Skeletal muscle satellite cell (primary cell): ENCODE measurements at regions not wholly inside any gene's neighbourhood (a gene's known extent, or its start where the extent isn't known, plus 50 kb on each side); places are given as distances from the start of the nearest gene placed in this dataset.
"Not testable (repeated sequence)": the region's sequence is repeated elsewhere in the genome, so short reads cannot be mapped to it uniquely, and the experiment has no call there.

ENCODE experiments used
- H3K27me3 ChIP-seq: 2 replicates; pipeline ENCODE4 v1.7.0; 2013; ENCODE audit warnings: low read length; ENCODE audit not compliant: control insufficient read depth, insufficient read depth
- H3K36me3 ChIP-seq: 2 replicates; pipeline ENCODE4 v1.7.0; 2013; ENCODE audit warnings: mild to moderate bottlenecking, control low read depth, low read length; ENCODE audit not compliant: insufficient read depth
- H3K4me1 ChIP-seq: 2 replicates; pipeline ENCODE4 v1.7.0; 2013; ENCODE audit warnings: low read length; ENCODE audit not compliant: control insufficient read depth, insufficient read depth
- H3K4me2 ChIP-seq: 2 replicates; pipeline ENCODE4 v1.7.0; 2013; ENCODE audit warnings: mild to moderate bottlenecking, low read length
- H3K4me3 ChIP-seq: 2 replicates; pipeline ENCODE4 v1.7.0; 2013; ENCODE audit warnings: low read length
- H3K9ac ChIP-seq: 2 replicates; pipeline ENCODE4 v1.7.0; 2013; ENCODE audit warnings: mild to moderate bottlenecking, low read depth, low read length, moderate library complexity
- H3K9me3 ChIP-seq: replicated peaks from 2 replicates; pipeline ENCODE4 v1.7.0; 2013; ENCODE audit warnings: mild to moderate bottlenecking, control low read depth, low read length

DNA sequence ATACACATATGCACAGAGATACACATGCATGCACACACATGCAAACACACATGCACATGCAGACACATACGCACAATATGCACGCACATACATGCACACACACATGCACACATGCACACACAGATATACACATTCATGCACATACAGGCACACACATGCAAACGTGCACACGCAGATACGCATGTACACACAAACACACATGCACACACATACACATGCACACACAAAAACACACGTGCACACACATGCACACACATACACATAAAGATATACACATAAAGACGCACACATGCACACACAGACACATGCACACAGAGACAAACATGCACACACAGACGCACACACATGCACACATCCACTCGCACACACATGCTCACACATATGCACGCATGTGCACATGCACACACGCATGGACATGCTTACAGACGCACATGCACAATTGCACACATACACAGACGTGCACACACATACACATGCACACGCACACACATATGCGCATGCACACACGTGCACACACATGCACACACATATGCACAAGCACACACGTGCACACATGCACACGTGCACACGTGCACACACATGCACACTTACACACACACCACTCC lies 145.2 kb downstream of the ADRA2C start:
- no peaks in the 10 kb centered on the region for H3K4me1 ChIP-seq
- no peak overlapping the region for H3K9ac ChIP-seq
- H3K36me3 ChIP-seq, result no peaks in the 10 kb centered on the region
- no peak overlapping the region for H3K4me2 ChIP-seq
- no peaks in the 10 kb centered on the region for H3K27me3 ChIP-seq
- no peaks in the 10 kb centered on the region for H3K9me3 ChIP-seq
- H3K4me3 ChIP-seq, result no peak overlapping the region

DNA sequence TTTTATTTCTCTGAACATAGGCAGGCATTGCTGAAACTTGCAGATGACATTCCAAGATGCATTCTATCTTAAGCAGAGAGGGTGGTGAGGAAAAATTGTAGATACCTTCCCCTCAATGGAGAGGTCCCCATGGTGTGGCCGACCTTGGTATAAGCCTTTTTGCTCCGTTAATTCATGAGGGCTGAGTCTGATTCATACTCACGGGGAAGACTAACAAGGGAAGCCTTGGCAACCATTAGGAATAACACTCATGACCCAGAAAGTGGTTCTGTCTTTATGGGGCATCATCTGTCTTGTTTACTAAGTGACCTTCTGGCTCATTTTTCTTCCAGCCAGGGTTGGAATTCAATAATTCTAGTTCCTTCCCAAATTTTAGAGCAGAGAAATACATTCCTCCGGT lies 148.3 kb downstream of the ADRA2C start:
- H3K4me3 ChIP-seq, H3K4me2 ChIP-seq, H3K9ac ChIP-seq, H3K9me3 ChIP-seq, H3K36me3 ChIP-seq, H3K4me1 ChIP-seq, H3K27me3 ChIP-seq: not testable (repeated sequence)

DNA sequence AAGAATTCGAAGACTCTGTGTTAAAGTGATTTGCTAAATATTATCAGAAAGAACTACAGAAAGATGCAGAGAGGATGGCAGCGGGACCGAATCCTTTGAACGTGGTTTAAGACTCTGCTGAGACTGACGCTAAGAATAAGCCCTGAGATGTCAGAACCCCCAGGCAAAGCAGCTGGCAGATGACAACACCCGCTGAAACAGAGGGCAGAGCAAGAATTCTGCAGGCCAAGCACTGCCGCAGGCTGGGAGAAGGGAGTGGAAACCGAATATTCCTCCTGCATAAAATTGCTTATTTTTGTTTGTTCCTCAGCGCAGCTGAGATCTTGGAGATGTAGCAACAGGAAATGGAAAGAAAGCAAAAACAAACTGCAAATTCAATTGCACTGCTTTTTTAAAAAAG lies 153.3 kb downstream of the ADRA2C start:
- not testable (repeated sequence) for H3K9me3 ChIP-seq, H3K4me3 ChIP-seq, H3K36me3 ChIP-seq, H3K27me3 ChIP-seq
- Histone ChIP-seq H3K4me2 (peak overlapping the region; percentile 8), H3K9ac (peak overlapping the region; percentile 42), H3K4me1 (peaks cover 14% of the 10 kb centered on the region)

DNA sequence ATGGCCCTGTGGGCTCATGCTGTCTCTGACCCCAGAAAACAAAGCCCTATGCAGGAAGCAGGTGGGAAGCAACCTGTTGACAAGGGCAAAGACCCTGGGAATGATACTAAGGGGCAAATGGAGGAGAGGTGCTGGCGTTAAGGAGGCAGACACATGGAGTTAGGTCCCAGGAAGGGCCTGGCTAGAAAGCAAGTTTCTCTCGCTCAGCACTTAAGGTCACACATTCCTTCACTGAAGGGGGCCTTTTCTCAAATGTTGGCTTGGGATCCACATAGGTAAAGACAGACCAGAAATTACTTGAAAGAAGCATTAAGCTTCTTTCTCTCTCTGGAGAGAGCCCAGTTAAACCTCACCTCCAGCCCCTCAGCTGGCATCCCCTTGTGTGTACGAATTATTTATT lies 155.7 kb downstream of the ADRA2C start:
- H3K9ac ChIP-seq, result not testable (repeated sequence)
- peaks cover 14% of the 10 kb centered on the region for H3K4me1 ChIP-seq

DNA sequence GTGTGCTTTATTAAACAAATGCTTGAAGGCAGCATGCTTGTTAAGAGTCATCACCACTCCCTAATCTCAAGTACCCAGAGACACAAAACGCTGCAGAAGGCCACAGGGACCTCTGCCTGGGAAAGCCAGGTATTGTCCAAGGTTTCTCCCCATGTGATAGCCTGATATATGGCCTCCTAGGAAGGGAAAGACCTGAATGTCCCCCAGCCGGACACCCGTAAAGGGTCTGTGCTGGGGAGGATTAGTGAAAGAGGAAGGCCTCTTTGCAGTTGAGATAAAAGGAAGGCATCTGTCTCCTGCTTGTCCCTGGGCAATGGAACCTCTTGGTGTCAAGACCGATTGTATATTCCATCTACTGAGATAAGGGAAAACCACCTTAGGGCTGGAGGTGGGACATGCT lies 159.7 kb downstream of the ADRA2C start:
- not testable (repeated sequence) for H3K9me3 ChIP-seq, H3K27me3 ChIP-seq, H3K4me3 ChIP-seq, H3K4me1 ChIP-seq, H3K4me2 ChIP-seq, H3K36me3 ChIP-seq, H3K9ac ChIP-seq

More for the DNA sequence above, 155.7 kb downstream of the ADRA2C start:
- not testable (repeated sequence) for H3K4me3 ChIP-seq, H3K4me2 ChIP-seq, H3K9me3 ChIP-seq, H3K27me3 ChIP-seq, H3K36me3 ChIP-seq

DNA sequence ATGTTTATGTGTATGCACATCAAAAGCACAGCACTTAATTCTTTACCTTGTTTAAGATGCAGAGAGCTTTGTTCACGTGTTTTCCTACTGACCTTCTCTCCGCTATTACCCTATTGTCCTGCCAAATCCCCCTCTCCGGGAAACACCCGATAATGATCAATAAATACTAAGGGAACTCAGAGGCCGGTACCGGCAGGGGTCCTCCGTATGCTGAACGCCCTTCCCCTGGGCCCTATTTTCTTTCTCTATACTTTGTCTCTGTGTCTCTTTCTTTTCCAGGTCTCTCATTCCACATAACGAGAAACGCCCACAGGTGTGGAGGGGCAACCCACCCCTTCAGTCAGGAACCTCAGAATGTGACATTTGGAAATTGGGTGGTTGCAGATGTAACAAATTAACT lies 160.1 kb downstream of the ADRA2C start:
- not testable (repeated sequence) for H3K36me3 ChIP-seq, H3K4me1 ChIP-seq, H3K9ac ChIP-seq, H3K27me3 ChIP-seq, H3K9me3 ChIP-seq, H3K4me3 ChIP-seq, H3K4me2 ChIP-seq

DNA sequence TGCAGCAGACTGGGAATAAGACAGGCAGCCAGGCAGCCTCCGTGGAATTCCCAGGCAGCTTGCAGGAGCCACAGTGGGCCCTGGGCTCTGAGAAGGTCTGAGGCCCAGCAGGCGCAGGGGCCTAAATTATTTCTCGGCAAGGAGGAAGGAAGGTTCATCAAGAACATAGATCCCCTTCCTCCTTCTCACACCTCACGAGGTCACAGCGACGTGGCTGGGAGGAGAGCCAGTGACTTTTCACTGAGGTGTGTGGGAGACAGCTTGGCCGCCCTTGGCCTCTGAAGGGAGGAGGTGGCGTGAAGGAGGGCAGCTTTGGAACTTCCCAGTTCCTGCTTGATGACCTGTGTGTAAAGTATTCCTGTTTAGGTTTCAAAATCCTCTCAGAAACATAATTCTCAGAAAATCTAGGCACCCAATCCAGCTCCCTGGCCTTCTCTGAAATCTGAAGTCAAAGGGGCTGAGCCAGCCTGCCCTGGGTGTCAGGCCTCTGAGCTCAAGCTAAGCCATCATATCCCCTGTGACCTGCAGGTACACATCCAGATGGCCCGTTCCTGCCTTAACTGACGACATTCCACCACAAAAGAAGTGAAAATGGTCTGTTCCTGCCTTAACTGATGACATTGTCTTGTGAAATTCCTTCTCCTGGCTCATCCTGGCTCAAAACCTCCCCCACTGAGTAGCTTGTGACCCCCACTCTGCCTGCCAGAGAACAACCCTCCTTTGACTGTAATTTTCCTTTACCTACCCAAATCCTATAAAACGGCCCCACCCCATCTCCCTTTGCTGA lies 161.0 kb downstream of the ADRA2C start:
- not testable (repeated sequence) for H3K27me3 ChIP-seq, H3K36me3 ChIP-seq, H3K9me3 ChIP-seq, H3K4me3 ChIP-seq, H3K4me1 ChIP-seq, H3K4me2 ChIP-seq, H3K9ac ChIP-seq

DNA sequence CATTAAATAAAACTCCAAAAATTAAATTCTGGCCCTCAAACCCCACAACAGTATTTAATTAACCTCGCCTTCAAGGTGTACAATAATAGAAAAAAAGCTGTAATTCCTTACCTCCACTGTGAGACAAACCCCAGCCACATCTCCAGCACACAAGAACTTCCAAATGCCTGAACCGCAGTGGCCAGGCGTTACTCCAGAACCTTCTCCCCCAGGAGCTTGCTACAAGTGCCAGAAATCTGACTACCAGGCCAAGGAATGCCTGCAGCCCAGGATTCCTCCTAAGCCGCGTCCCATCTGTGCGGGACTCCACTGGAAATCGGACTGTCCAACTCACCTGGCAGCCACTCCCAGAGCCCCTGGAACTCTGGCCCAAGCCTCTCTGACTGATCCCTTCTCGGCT lies 163.2 kb downstream of the ADRA2C start:
- not testable (repeated sequence) for H3K4me1 ChIP-seq, H3K4me2 ChIP-seq, H3K9me3 ChIP-seq, H3K27me3 ChIP-seq, H3K9ac ChIP-seq, H3K4me3 ChIP-seq, H3K36me3 ChIP-seq

DNA sequence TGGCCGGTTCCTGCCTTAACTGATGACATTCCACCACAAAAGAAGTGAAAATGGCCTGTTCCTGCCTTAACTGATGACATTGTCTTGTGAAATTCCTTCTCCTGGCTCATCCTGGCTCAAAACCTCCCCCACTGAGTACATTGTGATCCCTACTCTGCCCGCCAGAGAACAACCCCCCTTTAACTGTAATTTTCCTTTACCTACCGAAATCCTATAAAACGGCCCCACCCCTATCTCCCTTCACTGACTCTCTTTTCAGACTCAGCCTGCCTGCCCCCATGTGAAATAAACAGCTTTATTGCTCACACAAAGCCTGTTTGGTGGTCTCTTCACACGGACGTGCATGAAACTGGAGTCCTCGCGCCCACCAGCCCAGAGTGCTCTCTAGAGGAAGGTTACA lies 166.5 kb downstream of the ADRA2C start:
- H3K4me1 ChIP-seq, H3K9me3 ChIP-seq, H3K4me2 ChIP-seq, H3K4me3 ChIP-seq, H3K27me3 ChIP-seq, H3K9ac ChIP-seq, H3K36me3 ChIP-seq: not testable (repeated sequence)

DNA sequence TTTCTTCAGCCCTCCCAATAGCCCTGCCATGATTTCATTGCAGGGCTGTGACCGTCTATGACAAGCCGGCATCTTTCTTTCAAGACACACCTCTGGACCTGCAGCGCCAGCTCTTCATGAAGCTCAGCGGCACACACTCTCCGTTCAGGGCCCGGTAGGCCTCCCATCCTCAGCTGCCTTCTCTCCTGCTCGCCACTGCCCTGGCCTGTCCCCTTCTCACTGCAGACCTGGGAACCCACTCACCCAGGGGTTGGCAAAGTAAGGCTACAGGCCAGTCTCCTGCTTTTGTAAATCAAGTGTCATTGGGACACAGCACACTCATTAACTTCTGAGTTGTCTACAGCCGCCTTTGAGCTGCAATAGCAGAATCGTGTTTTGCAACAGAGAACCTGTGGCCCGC lies 169.2 kb downstream of the ADRA2C start:
- H3K4me1 ChIP-seq, H3K27me3 ChIP-seq, H3K36me3 ChIP-seq, H3K4me2 ChIP-seq, H3K4me3 ChIP-seq, H3K9ac ChIP-seq, H3K9me3 ChIP-seq: not testable (repeated sequence)

DNA sequence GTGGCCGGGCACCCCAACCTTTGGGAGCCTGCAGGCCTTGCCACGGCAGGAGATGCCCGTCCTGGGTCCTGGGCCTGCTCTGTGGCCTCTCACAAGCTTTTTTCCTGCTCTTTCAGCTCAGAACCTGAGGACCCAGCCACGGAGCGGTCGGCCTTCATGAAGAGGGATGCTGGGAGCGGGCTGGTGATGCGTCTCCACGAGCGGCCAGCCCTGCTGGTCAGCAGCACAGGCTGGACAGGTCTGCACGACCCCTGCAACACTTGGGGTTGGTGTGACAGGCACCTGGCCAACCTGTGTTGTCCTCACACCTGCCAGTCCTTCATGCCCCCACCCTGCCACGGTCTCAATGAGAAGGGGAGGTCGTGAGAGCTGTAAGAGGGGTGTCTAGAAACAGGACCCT lies 170.0 kb downstream of the ADRA2C start:
- no peak overlapping the region for H3K4me3 ChIP-seq
- no peaks in the 10 kb centered on the region for H3K27me3 ChIP-seq
- no peak overlapping the region for H3K9ac ChIP-seq
- H3K4me2 ChIP-seq, result no peak overlapping the region
- H3K36me3 ChIP-seq, result no peaks in the 10 kb centered on the region
- no peaks in the 10 kb centered on the region for H3K9me3 ChIP-seq
- H3K4me1 ChIP-seq, result no peaks in the 10 kb centered on the region

DNA sequence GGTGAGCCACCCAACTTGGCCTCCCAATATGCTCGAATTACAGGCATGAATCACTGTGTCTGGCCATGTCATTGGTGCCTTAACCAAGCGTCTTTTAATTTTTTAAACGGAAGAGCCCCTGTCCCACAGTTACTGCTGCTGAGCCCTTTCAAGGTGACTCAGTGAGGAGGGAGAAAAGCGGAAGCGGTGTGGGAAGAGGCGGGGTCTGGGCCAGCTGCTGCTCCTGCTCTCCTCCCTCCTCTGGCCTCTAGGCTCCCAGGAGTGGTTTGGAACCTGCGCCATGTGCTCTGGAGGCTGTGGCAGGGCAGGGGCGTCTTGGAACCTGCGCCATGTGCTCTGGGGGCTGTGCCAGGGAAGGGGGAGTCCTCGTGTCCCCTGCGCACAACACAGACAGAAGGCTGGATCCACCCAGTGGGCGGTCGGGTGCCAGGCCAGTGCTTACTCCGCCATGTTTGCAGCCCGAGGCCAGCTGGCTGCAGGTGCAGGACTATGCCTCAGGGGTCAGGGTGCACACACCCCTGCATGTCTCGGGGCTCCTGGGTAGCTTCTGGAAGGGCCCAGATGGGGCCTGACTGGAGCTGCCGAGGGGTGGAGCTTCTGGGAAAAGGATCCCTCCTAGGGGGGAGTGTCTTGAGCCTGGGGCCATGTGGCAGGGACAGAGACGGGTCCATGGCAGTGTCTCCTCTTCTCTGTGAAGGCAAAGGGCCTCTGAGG lies 171.8 kb downstream of the ADRA2C start:
- H3K4me1 ChIP-seq, H3K4me2 ChIP-seq, H3K9ac ChIP-seq, H3K27me3 ChIP-seq, H3K4me3 ChIP-seq, H3K9me3 ChIP-seq, H3K36me3 ChIP-seq: not testable (repeated sequence)
